GOT3 (cell line): ENCODE measurements at regions not wholly inside any gene's neighbourhood (a gene's known extent, or its start where the extent isn't known, plus 50 kb on each side); places are given as distances from the start of the nearest gene placed in this dataset.

Source experiments
- DNase-seq: peaks from one replicate; lab custom pipeline; 2025; ENCODE audit warnings: mixed read lengths; lab: John Stamatoyannopoulos, UW

DNA sequence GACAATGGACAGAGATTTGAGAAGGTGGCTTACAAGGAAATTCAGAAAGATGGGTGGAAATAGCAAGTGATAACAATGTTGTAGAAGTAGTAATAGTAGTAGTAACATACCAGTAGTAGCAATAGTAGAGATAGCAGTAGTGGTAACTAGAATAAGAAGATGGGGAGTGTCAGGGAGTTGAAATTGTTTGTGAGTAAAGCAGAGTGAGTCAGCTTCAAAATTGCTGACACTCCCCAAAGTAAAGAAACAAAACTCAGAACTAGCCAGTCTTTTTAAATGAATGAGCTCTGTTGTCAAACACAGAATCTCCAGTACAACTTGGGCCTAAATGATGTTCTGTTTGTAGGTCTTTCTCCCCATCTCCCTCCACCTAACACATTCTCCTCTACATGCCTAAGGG lies 1040.9 kb downstream of the CBLN2 start:
- no peak for DNase-seq

GRCh38 chr18:71485611-71486010 lies 1058.5 kb downstream of the CBLN2 start:
- no peak for DNase-seq

GRCh38 chr18:71471963-71472725 lies 1072.0 kb downstream of the CBLN2 start:
- no peak for DNase-seq

DNA sequence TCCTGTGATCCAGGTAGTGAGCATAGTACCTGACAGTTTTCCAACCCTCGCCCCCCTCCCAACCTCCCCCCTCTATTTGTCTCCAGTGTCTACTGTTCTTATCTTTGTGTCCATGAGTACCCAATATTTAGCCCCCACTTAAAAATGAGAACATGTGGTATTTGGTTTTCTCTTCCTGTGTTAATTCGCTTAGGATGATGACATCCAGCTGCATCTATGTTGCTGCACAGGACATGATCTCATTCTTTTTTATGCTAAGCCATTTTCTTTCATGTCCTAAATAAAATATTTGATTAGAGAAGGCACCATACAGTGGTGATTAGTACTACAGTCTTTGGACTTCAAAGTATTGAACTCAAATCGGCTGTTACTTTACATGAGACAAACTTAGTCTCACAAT lies 1087.9 kb downstream of the CBLN2 start:
- no peak for DNase-seq

DNA sequence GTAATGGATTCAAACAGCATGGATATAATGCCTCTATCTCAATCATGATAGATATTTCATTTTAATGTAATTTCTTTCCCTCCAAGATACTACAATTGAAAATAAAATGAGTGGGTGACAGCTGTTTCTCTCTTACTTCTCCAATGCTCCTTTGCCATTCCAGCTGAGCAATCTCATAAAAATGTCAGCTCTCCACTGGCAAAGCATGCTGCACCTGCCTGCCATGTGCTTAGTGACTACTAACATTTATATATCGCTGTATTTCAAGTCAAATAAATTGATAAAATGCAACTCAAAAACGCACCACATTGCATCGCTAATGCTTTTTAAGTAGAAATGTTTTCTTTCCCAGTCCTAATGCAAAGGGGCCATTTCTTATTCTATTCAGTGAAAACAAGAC lies 1093.9 kb downstream of the CBLN2 start:
- no peak for DNase-seq

DNA sequence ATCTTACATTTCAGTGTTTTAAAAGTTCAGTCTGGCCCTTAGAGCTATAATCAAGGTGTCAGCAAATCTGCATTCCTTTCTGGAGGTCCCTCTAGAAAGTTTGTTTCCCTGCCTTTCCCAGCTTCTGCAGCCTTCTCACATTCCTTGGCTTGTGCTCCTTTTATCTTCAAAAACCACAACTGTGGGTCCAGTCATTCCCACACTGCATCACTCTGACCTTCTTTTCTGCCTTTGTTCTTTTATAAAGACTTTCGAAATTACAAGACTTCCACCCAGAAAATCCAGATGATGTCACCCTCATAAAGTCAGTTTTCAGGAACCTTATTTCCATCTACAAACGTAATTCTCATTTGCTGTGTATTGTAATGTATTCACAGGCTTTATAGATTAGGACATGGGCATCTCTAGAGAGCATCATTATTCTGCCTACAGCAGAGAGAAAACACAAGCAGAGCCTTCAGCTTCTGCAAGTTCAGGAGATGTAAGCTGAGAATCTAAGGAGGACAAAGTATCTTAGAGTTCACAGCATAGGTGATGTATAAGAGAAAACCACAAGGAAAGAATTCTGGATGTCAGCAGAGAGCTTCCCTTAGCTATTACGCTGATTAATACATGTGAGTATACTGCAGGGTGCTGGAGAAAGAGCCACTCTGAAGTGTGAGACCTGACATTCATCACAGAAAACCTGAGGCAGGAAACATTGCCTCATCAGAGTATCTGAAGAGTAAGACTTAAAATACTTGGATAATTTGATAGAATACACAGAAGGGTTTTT lies 1100.2 kb downstream of the CBLN2 start:
- DNase-seq = no peak

GRCh38 chr18:71442731-71443141 lies 1101.4 kb downstream of the CBLN2 start:
- DNase-seq = no peak

GRCh38 chr18:71441156-71441555 lies 1103.0 kb downstream of the CBLN2 start:
- DNase-seq = no peak

GRCh38 chr18:71437511-71437910 lies 1106.6 kb downstream of the CBLN2 start:
- DNase-seq = no peak

DNA sequence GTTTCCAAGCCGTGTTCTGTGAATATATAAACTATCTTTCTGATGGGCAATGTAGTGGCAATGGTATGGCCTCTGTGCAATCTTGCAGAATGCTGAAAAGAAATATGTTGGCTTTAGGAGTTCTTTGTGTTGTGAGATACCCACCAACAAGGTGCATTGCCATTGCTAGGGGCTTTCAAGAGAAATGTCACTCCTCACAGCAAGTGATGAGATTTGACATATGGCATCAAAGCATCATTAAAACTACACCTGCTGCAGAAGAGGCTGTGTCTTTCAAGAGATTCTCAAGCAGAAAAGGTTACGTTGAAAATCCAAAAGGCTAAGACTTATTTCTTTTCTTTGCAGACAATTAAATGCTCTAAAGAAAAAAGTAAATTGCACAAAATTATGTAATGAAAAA lies 1110.8 kb downstream of the CBLN2 start:
- no peak for DNase-seq

GRCh38 chr18:71431689-71432088 lies 1112.5 kb downstream of the CBLN2 start:
- no peak for DNase-seq

- DNase-seq = no peak
These were observed 1113.0 kb downstream of the CBLN2 start for GRCh38 chr18:71431171-71431570.

DNA sequence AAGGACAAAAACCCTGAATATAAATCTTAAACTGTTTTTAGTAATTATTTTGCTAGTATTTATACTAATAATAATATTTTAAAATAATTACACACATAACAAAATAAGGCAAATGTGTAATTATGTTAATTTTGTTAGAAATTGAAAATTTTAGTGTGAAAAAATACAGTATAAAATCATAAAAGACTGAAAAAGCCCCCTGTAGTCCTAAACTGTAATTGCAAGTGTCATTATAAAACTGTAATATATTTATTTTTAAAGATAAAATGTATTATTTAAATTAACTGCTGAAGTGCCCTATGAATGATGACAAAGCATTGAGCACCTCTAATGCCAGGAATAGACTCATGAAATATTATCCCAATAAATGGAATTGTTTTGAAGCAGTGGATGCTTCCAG lies 1117.7 kb downstream of the CBLN2 start:
- no peak for DNase-seq

GRCh38 chr18:71405169-71405809 lies 1116.4 kb downstream of the SOCS6 start:
- no peak for DNase-seq

DNA sequence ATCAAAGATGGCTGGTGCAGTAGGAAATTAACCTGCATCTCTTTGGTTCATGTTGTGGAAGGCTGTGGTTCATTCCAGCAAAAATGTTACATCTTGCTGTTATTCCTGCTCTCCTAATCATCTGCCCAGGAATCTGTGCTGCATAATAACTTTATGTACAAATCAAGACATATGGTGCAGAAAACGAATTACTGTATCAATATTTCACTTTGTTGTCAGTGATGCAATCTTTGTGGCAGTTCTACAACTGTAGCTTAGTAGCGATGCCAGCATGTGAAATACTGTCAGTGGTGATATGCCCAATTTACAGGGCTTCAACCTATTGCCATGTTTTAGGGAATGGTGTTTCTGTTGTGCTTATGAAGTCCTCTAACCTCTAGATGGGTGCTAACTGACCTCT lies 1114.7 kb downstream of the SOCS6 start:
- DNase-seq = no peak

DNA sequence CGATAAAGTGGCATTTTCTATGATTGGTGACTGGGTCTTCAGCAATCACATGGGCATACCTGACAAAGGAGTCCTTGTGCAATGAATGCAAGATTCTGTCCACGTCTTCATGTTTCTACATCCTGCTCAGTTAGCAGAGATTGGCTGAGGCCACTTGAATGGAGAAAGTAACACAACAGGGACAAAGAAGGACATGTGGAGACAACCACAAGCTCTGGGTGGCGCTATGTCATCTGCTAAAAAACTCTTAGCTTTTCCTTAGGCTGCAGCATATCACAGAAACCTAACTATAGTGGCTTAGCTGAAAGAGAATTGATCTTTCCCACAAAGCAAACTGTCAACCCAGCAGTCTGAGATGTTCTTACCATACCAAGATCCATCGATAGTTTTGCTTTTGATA lies 1109.7 kb downstream of the SOCS6 start:
- DNase-seq = no peak

DNA sequence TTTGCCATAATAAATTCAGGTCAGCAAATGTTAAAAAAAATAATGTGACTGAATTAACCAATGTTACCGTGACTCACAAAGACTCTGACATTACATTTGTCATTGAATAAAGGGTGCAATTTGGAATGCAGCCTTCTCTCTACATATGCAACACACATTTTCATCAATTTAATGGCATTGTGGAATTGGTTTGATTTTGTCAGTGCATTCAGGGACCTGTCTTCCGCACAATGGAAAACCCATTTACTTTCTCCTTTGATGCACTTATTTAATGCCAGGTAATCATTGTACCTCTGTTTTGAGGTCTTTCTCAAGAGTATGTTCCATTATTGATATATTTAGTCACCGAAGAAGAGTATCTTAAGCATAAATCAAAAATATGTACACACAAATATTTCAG lies 1099.3 kb downstream of the SOCS6 start:
- DNase-seq = no peak

GRCh38 chr18:71374294-71375000 lies 1085.6 kb downstream of the SOCS6 start:
- no peak for DNase-seq

DNA sequence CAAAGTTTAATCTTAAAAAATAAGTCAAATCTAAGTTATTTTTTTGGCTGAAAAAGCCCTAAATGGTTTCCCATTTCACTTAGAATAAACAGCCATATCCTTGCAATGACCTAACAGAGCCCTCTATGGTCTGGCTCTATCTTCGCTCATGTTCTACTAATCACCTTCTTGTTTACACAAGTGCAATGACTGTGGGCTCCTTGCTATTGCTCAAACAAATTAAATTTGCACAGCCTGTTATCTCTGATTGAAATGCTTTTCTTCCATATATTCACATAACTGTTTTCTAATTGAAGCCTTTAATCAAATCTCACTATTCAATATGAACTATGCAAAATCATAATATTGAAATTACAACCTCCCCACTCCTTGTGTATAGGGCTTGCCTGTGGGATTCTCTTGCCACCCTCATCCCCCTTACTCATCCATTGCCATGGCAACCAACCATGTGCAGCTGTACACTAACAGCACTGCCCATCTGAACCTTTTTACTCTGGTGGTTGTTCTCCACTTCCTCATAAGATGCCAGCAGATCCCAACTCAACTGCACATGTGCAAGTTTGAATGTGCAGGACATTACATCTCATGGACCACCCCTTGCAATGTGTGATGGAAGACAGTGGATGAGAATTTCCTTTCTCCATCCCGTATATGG lies 1083.2 kb downstream of the SOCS6 start:
- no peak for DNase-seq

DNA sequence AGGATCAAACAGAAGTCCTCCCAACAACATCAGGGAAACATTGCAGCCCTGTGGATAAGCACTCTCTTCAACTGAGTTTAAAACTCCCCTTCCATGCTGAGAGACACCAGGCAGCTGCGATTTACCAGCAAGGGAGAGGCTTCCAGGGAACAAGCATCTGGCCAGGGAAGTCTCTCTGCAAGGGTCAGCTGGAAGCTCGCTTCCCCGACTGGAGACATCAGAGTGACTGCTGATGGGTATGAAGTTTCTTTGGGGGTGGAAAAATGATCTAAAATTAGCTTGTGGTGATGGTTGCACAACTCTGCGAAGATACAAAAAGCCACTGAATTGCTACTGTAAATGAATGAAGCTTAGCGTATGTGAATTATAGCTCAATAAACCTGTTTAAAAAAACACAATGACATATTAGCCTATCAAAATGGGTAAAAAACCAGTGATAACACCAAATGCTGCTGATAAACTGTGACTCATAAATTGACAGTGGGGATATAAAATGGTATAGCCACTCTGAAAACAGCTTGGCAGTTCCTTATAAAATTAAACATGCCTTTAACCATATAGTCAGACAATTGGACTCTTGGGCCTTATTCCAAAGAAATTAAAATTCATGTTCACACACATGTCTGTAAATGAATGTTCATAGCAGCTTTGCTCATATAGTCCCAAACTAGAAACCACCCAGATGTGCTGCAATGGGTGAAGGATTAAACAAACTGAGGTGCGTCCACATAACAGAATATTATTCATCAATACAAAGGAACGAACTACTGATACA lies 1082.0 kb downstream of the SOCS6 start:
- no peak for DNase-seq

DNA sequence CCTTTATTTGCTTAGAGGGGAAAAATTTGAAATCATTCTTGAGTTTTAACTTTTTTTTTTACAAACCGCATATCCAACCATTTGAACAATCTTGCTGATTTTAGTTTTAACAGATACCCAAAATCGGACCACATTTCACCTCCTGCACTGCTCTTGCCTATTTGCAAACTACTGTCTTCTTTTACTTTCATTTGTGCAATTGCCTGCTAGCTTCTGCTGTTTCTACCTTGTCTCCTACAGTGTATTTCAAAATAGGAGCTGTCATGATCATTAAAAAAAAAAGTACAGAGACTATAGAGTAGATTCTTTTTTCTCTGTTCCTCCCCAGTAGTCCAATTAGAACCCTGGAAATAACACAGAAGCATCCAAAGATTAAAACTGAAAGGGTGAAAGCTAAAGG lies 1081.2 kb downstream of the SOCS6 start:
- no peak for DNase-seq
